SK-N-SH treated with all-trans-retinoic acid at 6 μM for 48 hours (cell line): ENCODE measurements at regions not wholly inside any gene's neighbourhood (a gene's known extent, or its start where the extent isn't known, plus 50 kb on each side); places are given as distances from the start of the nearest gene placed in this dataset.

ENCODE experiments used
- ATAC-seq: fragments of 200-7000 bp; cut with Tn5 transposase; 3 replicates; pipeline ENCODE4 v1.9.1; 2020; ENCODE audit warnings: mild to moderate bottlenecking, moderate library complexity
- BACH2 ChIP-seq: fragments of 250-450 bp; sonication (Bioruptor Pico); IDR thresholded peaks from 2 replicates; pipeline ENCODE4 v1.9.0; 2021; ENCODE audit warnings: mild to moderate bottlenecking, borderline replicate concordance
- CSDC2 ChIP-seq: fragments of 250-450 bp; sonication (Bioruptor Pico); IDR thresholded peaks from 2 replicates; pipeline ENCODE4 v1.5.0; 2020; ENCODE audit warnings: mild to moderate bottlenecking, moderate library complexity
- GLIS3 ChIP-seq: fragments of 250-450 bp; sonication (Bioruptor Pico); IDR thresholded peaks from 2 replicates; pipeline ENCODE4 v1.5.0; 2020; ENCODE audit warnings: mild to moderate bottlenecking, moderate library complexity
- OSR1 ChIP-seq: fragments of 250-450 bp; sonication (Bioruptor Pico); IDR thresholded peaks from 2 replicates; pipeline ENCODE4 v1.8.0; 2022; ENCODE audit warnings: moderate library complexity, mild to moderate bottlenecking, inconsistent platforms
- PPARA ChIP-seq: fragments of 250-450 bp; sonication (Bioruptor Pico); IDR thresholded peaks from 2 replicates; pipeline ENCODE4 v1.5.0; 2020; ENCODE audit warnings: mild to moderate bottlenecking, borderline replicate concordance
- RARB ChIP-seq: fragments of 250-450 bp; sonication (Bioruptor Pico); IDR thresholded peaks from 2 replicates; pipeline ENCODE4 v1.8.0; 2021; ENCODE audit warnings: mild to moderate bottlenecking, moderate library complexity
- SNAI2 ChIP-seq: fragments of 250-450 bp; sonication (Bioruptor Pico); IDR thresholded peaks from 2 replicates; pipeline ENCODE4 v1.5.0; 2020; ENCODE audit warnings: mild to moderate bottlenecking, moderate library complexity
- TCF4 ChIP-seq: fragments of 250-450 bp; sonication (Bioruptor Pico); IDR thresholded peaks from 2 replicates; pipeline ENCODE4 v1.8.0; 2021; ENCODE audit warnings: mild to moderate bottlenecking, moderate library complexity, borderline replicate concordance
- TOX ChIP-seq: fragments of 250-450 bp; sonication (Bioruptor Pico); IDR thresholded peaks from 2 replicates; pipeline ENCODE4 v1.8.0; 2021; ENCODE audit warnings: mild to moderate bottlenecking, moderate library complexity, borderline replicate concordance
- ZC3H10 ChIP-seq: fragments of 250-450 bp; sonication (Bioruptor Pico); IDR thresholded peaks from 2 replicates; pipeline ENCODE4 v1.5.1; 2021; ENCODE audit warnings: mild to moderate bottlenecking, moderate library complexity
- ZFP3 ChIP-seq: fragments of 250-450 bp; sonication (Bioruptor Pico); IDR thresholded peaks from 2 replicates; pipeline ENCODE4 v1.5.0; 2020; ENCODE audit warnings: mild to moderate bottlenecking, moderate library complexity
- ZNF565 ChIP-seq: fragments of 450-650 bp; formaldehyde crosslinking; conservative IDR thresholded peaks from 2 replicates; pipeline ENCODE4 v1.5.0; 2020; ENCODE audit warnings: low read depth, mild to moderate bottlenecking, moderate library complexity
- ZNF8 ChIP-seq: fragments of 450-650 bp; formaldehyde crosslinking; IDR thresholded peaks from 2 replicates; pipeline ENCODE4 v1.5.0; 2020; ENCODE audit warnings: mild to moderate bottlenecking, moderate library complexity
- TF ChIP-seq, protein P1 (sequence below): fragments of 250-450 bp; sonication (Bioruptor Pico); IDR thresholded peaks from 2 replicates; pipeline ENCODE4 v1.5.0; 2020; ENCODE audit warnings: mild to moderate bottlenecking, moderate library complexity
- TF ChIP-seq, protein P2 (sequence below): fragments of 250-450 bp; sonication (Bioruptor Pico); IDR thresholded peaks from 2 replicates; pipeline ENCODE4 v1.5.1; 2021; ENCODE audit warnings: mild to moderate bottlenecking, moderate library complexity
- TF ChIP-seq, protein P3 (sequence below): fragments of 250-450 bp; sonication (Bioruptor Pico); IDR thresholded peaks from 2 replicates; pipeline ENCODE4 v1.8.0; 2020; ENCODE audit warnings: mild to moderate bottlenecking, moderate library complexity, borderline replicate concordance
- TF ChIP-seq, protein P4 (sequence below): fragments of 250-450 bp; sonication (Bioruptor Pico); IDR thresholded peaks from 2 replicates; pipeline ENCODE4 v1.8.0; 2021; ENCODE audit warnings: low read depth, mild to moderate bottlenecking, moderate library complexity, borderline replicate concordance
- TF ChIP-seq, protein P5 (sequence below): fragments of 250-450 bp; sonication (Bioruptor Pico); IDR thresholded peaks from 2 replicates; pipeline ENCODE4 v1.5.1; 2020; ENCODE audit warnings: low read depth, mild to moderate bottlenecking, moderate library complexity

DNA sequence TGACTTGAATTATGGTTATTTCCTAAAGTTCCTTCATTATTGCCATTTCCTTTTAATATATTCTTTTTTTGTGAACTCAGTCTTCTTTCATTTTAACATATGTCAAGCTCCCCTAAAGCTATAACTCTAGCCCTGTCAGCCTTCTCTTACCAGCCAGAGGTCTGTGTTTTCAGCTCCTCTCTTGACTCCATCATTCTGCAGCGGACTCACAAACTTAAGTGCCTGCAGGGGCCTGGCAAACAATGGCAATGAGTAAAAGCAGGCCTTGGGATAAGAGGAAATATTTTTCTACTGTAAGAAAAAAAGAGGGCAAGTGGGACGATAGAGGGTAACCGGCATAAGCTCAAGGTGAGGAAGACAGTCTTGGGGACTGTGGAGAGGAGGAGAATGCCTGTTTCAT, 424.5 kb upstream of the RGS6 start:
- TF ChIP-seq ZFP3 (CRISPR knock-in tag) (no peak), RARB (no peak), TCF4 (CRISPR knock-in tag) (no peak), CSDC2 (no peak), OSR1 (CRISPR knock-in tag) (no peak), ZNF8 (CRISPR knock-in tag) (no peak), ZNF565 (CRISPR knock-in tag) (no peak), ZC3H10 (CRISPR knock-in tag) (no peak), SNAI2 (no peak)
- TF ChIP-seq, protein P1, sequence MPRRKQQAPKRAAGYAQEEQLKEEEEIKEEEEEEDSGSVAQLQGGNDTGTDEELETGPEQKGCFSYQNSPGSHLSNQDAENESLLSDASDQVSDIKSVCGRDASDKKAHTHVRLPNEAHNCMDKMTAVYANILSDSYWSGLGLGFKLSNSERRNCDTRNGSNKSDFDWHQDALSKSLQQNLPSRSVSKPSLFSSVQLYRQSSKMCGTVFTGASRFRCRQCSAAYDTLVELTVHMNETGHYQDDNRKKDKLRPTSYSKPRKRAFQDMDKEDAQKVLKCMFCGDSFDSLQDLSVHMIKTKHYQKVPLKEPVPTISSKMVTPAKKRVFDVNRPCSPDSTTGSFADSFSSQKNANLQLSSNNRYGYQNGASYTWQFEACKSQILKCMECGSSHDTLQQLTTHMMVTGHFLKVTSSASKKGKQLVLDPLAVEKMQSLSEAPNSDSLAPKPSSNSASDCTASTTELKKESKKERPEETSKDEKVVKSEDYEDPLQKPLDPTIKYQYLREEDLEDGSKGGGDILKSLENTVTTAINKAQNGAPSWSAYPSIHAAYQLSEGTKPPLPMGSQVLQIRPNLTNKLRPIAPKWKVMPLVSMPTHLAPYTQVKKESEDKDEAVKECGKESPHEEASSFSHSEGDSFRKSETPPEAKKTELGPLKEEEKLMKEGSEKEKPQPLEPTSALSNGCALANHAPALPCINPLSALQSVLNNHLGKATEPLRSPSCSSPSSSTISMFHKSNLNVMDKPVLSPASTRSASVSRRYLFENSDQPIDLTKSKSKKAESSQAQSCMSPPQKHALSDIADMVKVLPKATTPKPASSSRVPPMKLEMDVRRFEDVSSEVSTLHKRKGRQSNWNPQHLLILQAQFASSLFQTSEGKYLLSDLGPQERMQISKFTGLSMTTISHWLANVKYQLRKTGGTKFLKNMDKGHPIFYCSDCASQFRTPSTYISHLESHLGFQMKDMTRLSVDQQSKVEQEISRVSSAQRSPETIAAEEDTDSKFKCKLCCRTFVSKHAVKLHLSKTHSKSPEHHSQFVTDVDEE = no peak
- TF ChIP-seq, protein P2, sequence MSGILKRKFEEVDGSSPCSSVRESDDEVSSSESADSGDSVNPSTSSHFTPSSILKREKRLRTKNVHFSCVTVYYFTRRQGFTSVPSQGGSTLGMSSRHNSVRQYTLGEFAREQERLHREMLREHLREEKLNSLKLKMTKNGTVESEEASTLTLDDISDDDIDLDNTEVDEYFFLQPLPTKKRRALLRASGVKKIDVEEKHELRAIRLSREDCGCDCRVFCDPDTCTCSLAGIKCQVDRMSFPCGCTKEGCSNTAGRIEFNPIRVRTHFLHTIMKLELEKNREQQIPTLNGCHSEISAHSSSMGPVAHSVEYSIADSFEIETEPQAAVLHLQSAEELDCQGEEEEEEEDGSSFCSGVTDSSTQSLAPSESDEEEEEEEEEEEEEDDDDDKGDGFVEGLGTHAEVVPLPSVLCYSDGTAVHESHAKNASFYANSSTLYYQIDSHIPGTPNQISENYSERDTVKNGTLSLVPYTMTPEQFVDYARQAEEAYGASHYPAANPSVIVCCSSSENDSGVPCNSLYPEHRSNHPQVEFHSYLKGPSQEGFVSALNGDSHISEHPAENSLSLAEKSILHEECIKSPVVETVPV = no peak
- TF ChIP-seq, protein P3, sequence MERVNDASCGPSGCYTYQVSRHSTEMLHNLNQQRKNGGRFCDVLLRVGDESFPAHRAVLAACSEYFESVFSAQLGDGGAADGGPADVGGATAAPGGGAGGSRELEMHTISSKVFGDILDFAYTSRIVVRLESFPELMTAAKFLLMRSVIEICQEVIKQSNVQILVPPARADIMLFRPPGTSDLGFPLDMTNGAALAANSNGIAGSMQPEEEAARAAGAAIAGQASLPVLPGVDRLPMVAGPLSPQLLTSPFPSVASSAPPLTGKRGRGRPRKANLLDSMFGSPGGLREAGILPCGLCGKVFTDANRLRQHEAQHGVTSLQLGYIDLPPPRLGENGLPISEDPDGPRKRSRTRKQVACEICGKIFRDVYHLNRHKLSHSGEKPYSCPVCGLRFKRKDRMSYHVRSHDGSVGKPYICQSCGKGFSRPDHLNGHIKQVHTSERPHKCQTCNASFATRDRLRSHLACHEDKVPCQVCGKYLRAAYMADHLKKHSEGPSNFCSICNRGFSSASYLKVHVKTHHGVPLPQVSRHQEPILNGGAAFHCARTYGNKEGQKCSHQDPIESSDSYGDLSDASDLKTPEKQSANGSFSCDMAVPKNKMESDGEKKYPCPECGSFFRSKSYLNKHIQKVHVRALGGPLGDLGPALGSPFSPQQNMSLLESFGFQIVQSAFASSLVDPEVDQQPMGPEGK (CRISPR knock-in tag) = no peak
- TF ChIP-seq, all 23 proteins: peak for 0
- ATAC-seq = peak; percentile 63

DNA sequence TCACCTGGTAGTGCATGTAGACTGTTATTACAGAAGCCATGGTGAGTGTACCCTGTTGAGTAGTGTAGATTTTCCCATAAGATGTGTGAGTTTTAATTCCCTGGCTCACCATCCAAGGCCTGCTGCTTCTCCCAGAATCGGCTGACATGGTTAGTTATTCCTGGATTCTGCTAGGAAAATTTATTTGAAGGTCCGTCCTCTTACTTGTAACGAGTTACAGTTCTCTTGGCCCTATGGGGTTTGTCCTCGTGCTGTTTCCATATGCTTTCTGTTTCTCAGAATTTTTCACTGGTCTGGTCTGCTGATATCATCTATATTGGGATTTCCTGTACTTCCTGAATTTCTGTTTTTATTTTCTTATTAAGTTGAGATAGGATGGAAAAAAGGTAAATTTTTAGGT, 423.3 kb upstream of the RGS6 start:
- TF ChIP-seq ZC3H10 (CRISPR knock-in tag) = no peak
- TF ChIP-seq, protein P1 = no peak
- TF ChIP-seq, protein P4, sequence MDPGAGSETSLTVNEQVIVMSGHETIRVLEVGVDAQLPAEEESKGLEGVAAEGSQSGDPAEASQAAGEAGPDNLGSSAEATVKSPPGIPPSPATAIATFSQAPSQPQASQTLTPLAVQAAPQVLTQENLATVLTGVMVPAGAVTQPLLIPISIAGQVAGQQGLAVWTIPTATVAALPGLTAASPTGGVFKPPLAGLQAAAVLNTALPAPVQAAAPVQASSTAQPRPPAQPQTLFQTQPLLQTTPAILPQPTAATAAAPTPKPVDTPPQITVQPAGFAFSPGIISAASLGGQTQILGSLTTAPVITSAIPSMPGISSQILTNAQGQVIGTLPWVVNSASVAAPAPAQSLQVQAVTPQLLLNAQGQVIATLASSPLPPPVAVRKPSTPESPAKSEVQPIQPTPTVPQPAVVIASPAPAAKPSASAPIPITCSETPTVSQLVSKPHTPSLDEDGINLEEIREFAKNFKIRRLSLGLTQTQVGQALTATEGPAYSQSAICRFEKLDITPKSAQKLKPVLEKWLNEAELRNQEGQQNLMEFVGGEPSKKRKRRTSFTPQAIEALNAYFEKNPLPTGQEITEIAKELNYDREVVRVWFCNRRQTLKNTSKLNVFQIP (CRISPR knock-in tag) = no peak
- no peak for TF ChIP-seq PPARA (CRISPR knock-in tag)
- TF ChIP-seq TOX (CRISPR knock-in tag) = no peak
- no peak for TF ChIP-seq ZNF8 (CRISPR knock-in tag)
- TF ChIP-seq, protein P3 (CRISPR knock-in tag) = no peak
- no peak for TF ChIP-seq BACH2 (CRISPR knock-in tag)
- no peak for TF ChIP-seq SNAI2
- TF ChIP-seq, protein P5, sequence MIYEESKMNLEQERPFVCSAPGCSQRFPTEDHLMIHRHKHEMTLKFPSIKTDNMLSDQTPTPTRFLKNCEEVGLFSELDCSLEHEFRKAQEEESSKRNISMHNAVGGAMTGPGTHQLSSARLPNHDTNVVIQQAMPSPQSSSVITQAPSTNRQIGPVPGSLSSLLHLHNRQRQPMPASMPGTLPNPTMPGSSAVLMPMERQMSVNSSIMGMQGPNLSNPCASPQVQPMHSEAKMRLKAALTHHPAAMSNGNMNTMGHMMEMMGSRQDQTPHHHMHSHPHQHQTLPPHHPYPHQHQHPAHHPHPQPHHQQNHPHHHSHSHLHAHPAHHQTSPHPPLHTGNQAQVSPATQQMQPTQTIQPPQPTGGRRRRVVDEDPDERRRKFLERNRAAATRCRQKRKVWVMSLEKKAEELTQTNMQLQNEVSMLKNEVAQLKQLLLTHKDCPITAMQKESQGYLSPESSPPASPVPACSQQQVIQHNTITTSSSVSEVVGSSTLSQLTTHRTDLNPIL (CRISPR knock-in tag) = no peak
- TF ChIP-seq, protein P2 = no peak
- no peak for TF ChIP-seq GLIS3 (CRISPR knock-in tag)
- no peak for TF ChIP-seq OSR1 (CRISPR knock-in tag)
- TF ChIP-seq TCF4 (CRISPR knock-in tag) = no peak
- TF ChIP-seq RARB = no peak
- no peak for ATAC-seq
